GM13977 (cell line): ENCODE measurements at regions not wholly inside any gene's neighbourhood (a gene's known extent, or its start where the extent isn't known, plus 50 kb on each side); places are given as distances from the start of the nearest gene placed in this dataset.

ENCODE experiments used
- DNase-seq: peaks from one replicate; pipeline ENCODE4 v3.0.0; 2012; ENCODE audit warnings: low spot score
- in situ Hi-C: fragments of 300-500 bp; cut with MboI; formaldehyde crosslinking; loops from one replicate; pipeline ENCODE4 v1.12.0; 2022; ENCODE audit warnings: low sequenced_read_pairs, low pct_unique_long_range_greater_than_20kb, mixed read lengths, inconsistent platforms; ENCODE audit not compliant: unreplicated experiment
- TF ChIP-seq, protein P1 (sequence below): IDR thresholded peaks from 2 replicates; pipeline ENCODE4 v1.5.1; 2012; ENCODE audit warnings: mild to moderate bottlenecking, control low read depth; ENCODE audit not compliant: insufficient read depth; ENCODE audit errors: extremely low read depth, missing control alignments

DNA sequence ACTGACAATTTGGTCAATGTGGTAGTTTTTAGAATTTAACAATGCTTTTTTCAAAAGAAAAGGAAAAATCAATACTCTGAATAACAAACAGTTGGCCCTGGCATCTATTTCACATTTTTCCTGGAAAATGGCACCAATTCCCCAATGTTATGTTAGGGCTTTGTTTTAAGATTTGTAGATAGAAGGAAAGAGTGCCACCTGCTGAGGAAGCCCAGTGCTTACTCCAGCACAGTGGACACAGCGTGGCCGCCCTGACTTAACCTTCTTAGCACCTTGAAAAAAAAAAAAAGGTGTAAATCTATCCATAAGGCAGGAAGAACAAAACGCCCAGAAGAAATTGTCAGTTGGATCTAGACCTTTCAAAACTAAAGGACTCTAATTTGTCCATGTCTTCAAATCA lies 110.7 kb upstream of the CNTN4 start:
- DNase-seq, result no peak
- TF ChIP-seq, protein P1, sequence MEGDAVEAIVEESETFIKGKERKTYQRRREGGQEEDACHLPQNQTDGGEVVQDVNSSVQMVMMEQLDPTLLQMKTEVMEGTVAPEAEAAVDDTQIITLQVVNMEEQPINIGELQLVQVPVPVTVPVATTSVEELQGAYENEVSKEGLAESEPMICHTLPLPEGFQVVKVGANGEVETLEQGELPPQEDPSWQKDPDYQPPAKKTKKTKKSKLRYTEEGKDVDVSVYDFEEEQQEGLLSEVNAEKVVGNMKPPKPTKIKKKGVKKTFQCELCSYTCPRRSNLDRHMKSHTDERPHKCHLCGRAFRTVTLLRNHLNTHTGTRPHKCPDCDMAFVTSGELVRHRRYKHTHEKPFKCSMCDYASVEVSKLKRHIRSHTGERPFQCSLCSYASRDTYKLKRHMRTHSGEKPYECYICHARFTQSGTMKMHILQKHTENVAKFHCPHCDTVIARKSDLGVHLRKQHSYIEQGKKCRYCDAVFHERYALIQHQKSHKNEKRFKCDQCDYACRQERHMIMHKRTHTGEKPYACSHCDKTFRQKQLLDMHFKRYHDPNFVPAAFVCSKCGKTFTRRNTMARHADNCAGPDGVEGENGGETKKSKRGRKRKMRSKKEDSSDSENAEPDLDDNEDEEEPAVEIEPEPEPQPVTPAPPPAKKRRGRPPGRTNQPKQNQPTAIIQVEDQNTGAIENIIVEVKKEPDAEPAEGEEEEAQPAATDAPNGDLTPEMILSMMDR, result peak; percentile 40
- in situ Hi-C loops, result no loop called here

DNA sequence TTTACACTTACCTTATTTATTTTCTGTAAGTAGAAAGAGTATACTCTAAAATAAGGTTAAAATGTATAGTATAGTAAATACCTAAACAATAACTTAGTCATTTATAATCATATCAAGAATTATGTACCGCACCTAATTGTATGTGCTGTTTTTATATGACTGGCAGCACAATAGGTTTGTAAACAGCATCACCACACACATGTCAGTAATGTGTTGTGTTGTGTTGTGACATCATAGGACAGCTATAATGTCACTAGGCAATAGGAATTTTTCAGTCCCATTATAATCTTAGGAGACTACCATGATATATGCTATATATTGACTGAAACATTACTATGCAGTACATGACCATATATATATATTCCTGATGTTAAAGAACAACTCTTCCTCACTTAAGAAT lies 99.9 kb upstream of the CNTN4 start:
- in situ Hi-C loops, result no loop called here
- no peak for DNase-seq
- TF ChIP-seq, protein P1, result no peak

DNA sequence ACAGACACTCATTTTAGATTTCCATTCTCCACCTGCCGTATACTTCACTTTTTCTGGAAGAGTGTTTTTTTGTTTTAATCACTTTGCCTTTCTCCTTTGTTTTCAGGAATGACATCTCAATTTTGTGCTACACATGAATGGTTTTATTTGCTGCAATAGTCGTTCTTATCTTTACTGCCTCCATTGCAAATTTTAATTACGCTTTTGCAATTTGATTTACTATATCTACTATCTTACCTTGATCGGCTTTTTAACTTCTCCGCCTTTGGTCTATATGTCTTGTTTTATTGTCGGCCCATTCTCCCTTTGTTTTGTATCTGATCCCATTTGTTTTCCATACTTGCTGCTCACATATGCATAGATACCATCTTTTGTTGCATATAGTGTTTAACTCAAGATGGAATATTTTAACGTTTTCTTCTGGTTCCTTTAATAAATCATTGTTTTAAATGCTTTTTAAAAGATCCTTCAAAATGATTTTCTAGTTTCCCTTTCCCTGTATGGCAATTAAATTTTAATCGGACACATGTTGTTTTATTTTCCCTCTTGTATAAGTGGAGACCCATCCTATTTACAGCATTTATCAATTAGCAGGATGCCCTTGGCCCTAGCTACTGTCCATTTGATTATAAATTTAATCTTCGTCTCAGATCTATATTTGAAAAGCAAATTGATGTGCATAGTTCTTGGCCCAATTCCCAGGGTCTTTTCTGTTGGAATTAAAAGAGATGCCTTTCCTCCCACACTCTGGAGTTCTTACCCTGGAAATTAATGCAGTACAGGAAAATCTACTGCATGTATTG lies 97.2 kb upstream of the CNTN4 start:
- in situ Hi-C loops, result no loop called here
- no peak for DNase-seq
- TF ChIP-seq, protein P1, result no peak

DNA sequence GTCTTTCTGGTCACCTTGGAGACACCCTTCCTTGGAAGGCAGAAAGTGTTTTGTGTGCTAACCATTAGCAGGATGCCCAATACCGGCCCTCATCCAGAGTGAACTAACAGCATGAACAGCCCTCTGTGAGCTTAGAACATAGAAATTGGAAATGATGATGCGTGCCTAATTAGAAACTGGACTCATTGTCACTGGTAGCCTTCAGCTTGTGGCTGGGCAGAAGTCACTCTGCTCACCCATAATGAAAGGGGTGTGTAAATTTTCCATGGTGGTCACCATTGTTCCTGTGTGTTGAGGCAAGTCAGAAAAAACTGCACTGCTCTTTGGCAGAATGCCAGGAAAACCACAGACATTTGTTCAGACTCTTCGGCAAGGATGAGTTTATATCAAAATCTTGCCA lies 74.7 kb upstream of the CNTN4 start:
- TF ChIP-seq, protein P1, result no peak
- DNase-seq, result no peak
- in situ Hi-C loops, result no loop called here

DNA sequence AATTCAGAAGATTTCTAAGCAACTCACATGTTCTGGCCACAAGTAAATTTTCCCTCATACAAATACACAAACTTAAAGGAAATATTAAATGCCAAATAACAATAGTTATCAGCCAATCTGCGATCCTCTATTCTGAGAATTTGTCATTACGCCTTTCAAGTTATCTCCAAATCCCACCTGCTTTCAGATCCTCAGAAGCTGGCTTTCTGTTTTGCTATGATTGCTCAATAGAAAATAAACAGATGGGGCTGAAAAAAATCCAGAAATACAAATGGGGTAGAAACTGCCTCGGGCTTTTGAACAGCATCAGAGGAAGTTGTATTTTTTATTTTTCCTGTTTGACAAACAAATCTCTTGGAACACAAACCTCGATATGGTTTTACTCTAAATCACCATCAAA lies 74.0 kb upstream of the CNTN4 start:
- in situ Hi-C loops, result no loop called here
- no peak for DNase-seq
- TF ChIP-seq, protein P1, result no peak

DNA sequence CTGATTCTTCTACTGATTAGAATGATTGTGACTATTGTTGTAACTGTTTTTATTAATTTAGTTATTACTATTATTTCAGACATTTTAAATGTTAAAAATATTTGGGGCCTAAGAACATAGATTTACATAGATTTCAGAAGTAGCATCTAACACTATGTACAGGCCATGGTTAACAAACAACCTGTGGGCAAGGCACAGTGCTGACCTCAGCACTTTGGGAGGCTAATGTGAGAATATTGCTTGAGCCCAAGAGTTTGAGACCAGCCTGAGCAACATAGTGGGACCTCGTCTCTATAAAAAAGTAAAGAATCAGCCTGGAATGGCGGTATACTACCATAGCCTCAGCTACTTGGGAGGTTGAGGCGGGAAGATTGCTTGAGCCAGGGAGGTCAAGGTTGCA lies 69.1 kb upstream of the CNTN4 start:
- no peak for DNase-seq
- TF ChIP-seq, protein P1, result no peak
- in situ Hi-C loops, result no loop called here
